ENCODE measurements at regions not wholly inside any gene's neighbourhood (a gene's known extent, or its start where the extent isn't known, plus 50 kb on each side); places are given as distances from the start of the nearest gene placed in this dataset.

- intact Hi-C loops (cut with micrococcal nuclease; ENCODE audit: unreplicated experiment) (no loop called here), in situ Hi-C loops (cut with HindIII; ENCODE audit: extremely low pct_ligation_motif_present, low pct_unique_long_range_greater_than_20kb) (no loop called here)
- no peak for FAIRE-seq
- POLR2A ChIA-PET, result no interaction called here
- H3K27me3 ChIP-seq (ENCODE audit: control insufficient read depth in 1 of 2, insufficient read depth in 2 of 2, low read length in 2 of 2), result peaks cover 10 to 63% of the 10 kb centered on the region in 2 experiments; a peak in 4 of 5 replicates
- H3K27ac ChIP-seq (ENCODE audit: extremely low read length, insufficient read depth, low read length), result no peak overlapping the region
- H4K20me1 ChIP-seq (ENCODE audit: insufficient read depth, low read length), result no peaks in the 10 kb centered on the region
- H3K9me3 ChIP-seq (ENCODE audit: low read length), result no peaks in the 10 kb centered on the region
- H3K4me1 ChIP-seq (ENCODE audit: insufficient read depth, low read length), result peaks cover 17% of the 10 kb centered on the region
- CTCF ChIA-PET (ENCODE audit: low intra/inter-chr PET ratio, low total read pairs), result no interaction called here
- no peak for ATAC-seq
- DNase-seq (ENCODE audit: low spot score), result no peak
- no peak overlapping the region for H3K4me2 ChIP-seq (ENCODE audit: low read depth, low read length)
- H3K9ac ChIP-seq (ENCODE audit: insufficient read depth, low read depth, low read length), result no peak overlapping the region
- no peak for TF ChIP-seq ATF7-NPFF (CRISPR knock-in tag; IDR thresholded peaks at IDR 0.05; ENCODE audit: low read depth)
- no peak for TF ChIP-seq ZNF816 (CRISPR knock-in tag; IDR thresholded peaks at IDR 0.05; ENCODE audit: borderline replicate concordance)
- TF ChIP-seq HMGXB3 (CRISPR knock-in tag; IDR thresholded peaks at IDR 0.05; ENCODE audit: borderline replicate concordance), result no peak
- TF ChIP-seq, protein P1, sequence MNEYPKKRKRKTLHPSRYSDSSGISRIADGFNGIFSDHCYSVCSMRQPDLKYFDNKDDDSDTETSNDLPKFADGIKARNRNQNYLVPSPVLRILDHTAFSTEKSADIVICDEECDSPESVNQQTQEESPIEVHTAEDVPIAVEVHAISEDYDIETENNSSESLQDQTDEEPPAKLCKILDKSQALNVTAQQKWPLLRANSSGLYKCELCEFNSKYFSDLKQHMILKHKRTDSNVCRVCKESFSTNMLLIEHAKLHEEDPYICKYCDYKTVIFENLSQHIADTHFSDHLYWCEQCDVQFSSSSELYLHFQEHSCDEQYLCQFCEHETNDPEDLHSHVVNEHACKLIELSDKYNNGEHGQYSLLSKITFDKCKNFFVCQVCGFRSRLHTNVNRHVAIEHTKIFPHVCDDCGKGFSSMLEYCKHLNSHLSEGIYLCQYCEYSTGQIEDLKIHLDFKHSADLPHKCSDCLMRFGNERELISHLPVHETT (CRISPR knock-in tag; conservative IDR thresholded peaks at IDR 0.05), result no peak
- no peak for TF ChIP-seq CHD4 (IDR thresholded peaks at IDR 0.05; ENCODE audit: borderline replicate concordance, low read length)
- no peak for TF ChIP-seq ARID2 (CRISPR knock-in tag; IDR thresholded peaks at IDR 0.05; ENCODE audit: borderline replicate concordance)
- no peak for TF ChIP-seq SP5 (CRISPR knock-in tag; IDR thresholded peaks at IDR 0.05; ENCODE audit: borderline replicate concordance, low read depth)
- no peak for TF ChIP-seq FLYWCH1 (CRISPR knock-in tag; IDR thresholded peaks at IDR 0.05)
- no peak for TF ChIP-seq MTF1 (CRISPR knock-in tag; IDR thresholded peaks at IDR 0.05)
- TF ChIP-seq CBX2 (IDR thresholded peaks at IDR 0.05; ENCODE audit: low read depth, low read length), result no peak
- TF ChIP-seq CBX2 (CRISPR knock-in tag; IDR thresholded peaks at IDR 0.05; ENCODE audit: low read depth), result no peak
- TF ChIP-seq MAZ (IDR thresholded peaks at IDR 0.05; ENCODE audit: borderline replicate concordance, low read depth, low read length), result no peak
- TF ChIP-seq MAZ (CRISPR knock-in tag; IDR thresholded peaks at IDR 0.05; ENCODE audit: low read depth), result no peak
- TF ChIP-seq MIER3 (CRISPR knock-in tag; IDR thresholded peaks at IDR 0.05; ENCODE audit: borderline replicate concordance), result no peak
- 61% methylated on average over 12 of the region's 13 CpGs for WGBS (ENCODE audit: low lambda C conversion rate)
- no peaks in the 10 kb centered on the region for H3K79me2 ChIP-seq (ENCODE audit: insufficient read depth, low read length)
- no peak overlapping the region for H3K4me3 ChIP-seq (replicated peaks in 1 of 3; ENCODE audit: insufficient read depth in 1 of 3, low read depth in 2 of 3, low read length in 3 of 3)
- no peaks in the 10 kb centered on the region for H3K36me3 ChIP-seq (replicated peaks in 1 of 2; ENCODE audit: control insufficient read depth in 1 of 2, insufficient read depth in 2 of 2, low read length in 2 of 2)
- no TSS peak for BruUV-seq (replicated peaks)
- no peak overlapping the region for H2AFZ ChIP-seq (ENCODE audit: low read length)
Measured at GRCh38 chr2:9150906-9151305, 55.7 kb upstream of the ASAP2 start.

Measured in HepG2 (cell line).